Mesenchymal stem cell (in vitro differentiated cells and primary cell): ENCODE measurements at regions not wholly inside any gene's neighbourhood (a gene's known extent, or its start where the extent isn't known, plus 50 kb on each side); places are given as distances from the start of the nearest gene placed in this dataset.
"Not testable (repeated sequence)": the region's sequence is repeated elsewhere in the genome, so short reads cannot be mapped to it uniquely, and the experiment has no call there.

Experiments used
- DNase-seq: peaks from one replicate; pipeline ENCODE4 v3.0.0-alpha.2; 2013
- H2AFZ ChIP-seq: one replicate; pipeline ENCODE4 v1.6.1; 2013; ENCODE audit warnings: low read depth, mild to moderate bottlenecking, control low read depth, inconsistent platforms, low read length, moderate library complexity
- H2AK5ac ChIP-seq: 2 replicates; pipeline ENCODE4 v1.6.1; 2013; ENCODE audit warnings: low read length, moderate library complexity, mild to moderate bottlenecking, inconsistent platforms; ENCODE audit not compliant: severe bottlenecking
- H2BK120ac ChIP-seq: one replicate; pipeline ENCODE4 v1.6.1; 2013; ENCODE audit warnings: low read depth, mild to moderate bottlenecking, inconsistent platforms, low read length, moderate library complexity
- H2BK12ac ChIP-seq, 2 experiments: one replicate each; pipeline ENCODE4 v1.6.1; 2013; ENCODE audit warnings: inconsistent platforms in 2 of 2, low read length in 2 of 2, mild to moderate bottlenecking in 2 of 2, moderate library complexity in 2 of 2, control low read depth in 1 of 2
- H2BK15ac ChIP-seq: one replicate; pipeline ENCODE4 v1.6.1; 2013; ENCODE audit warnings: mild to moderate bottlenecking, low read depth, inconsistent platforms; ENCODE audit not compliant: poor library complexity, severe bottlenecking
- H2BK5ac ChIP-seq: 2 replicates; pipeline ENCODE4 v1.6.1; 2013; ENCODE audit warnings: low read depth, mild to moderate bottlenecking, low read length, control low read depth, inconsistent platforms; ENCODE audit not compliant: poor library complexity, severe bottlenecking
- H3K14ac ChIP-seq, 2 experiments: one replicate each; pipeline ENCODE4 v1.6.1; 2013; ENCODE audit warnings: inconsistent platforms in 2 of 2, low read length in 2 of 2, control low read depth in 1 of 2, mild to moderate bottlenecking in 1 of 2, moderate library complexity in 1 of 2
- H3K18ac ChIP-seq, 2 experiments: one replicate each; pipeline ENCODE4 v1.6.1; 2013; ENCODE audit warnings: inconsistent platforms in 2 of 2, low read length in 2 of 2, control low read depth in 1 of 2, low read depth in 1 of 2, mild to moderate bottlenecking in 1 of 2
- H3K23ac ChIP-seq, 2 experiments: one replicate each; pipeline ENCODE4 v1.6.1; 2013; ENCODE audit warnings: inconsistent platforms in 2 of 2, low read length in 2 of 2, mild to moderate bottlenecking in 2 of 2, moderate library complexity in 2 of 2, control low read depth in 1 of 2
- H3K27ac ChIP-seq: 2 replicates; pipeline ENCODE4 v1.5.1; 2013; ENCODE audit warnings: mild to moderate bottlenecking, moderate library complexity, low read length, control low read depth, inconsistent platforms; ENCODE audit not compliant: poor library complexity, severe bottlenecking
- H3K27me3 ChIP-seq, 2 experiments: 2 replicates each; pipeline versions ENCODE4 v1.6.1 to v1.7.0; 2013; ENCODE audit warnings: low read length in 2 of 2, mild to moderate bottlenecking in 2 of 2, moderate library complexity in 2 of 2, control low read depth in 1 of 2, inconsistent platforms in 1 of 2; ENCODE audit not compliant: control insufficient read depth in 1 of 2, insufficient read depth in 1 of 2
- H3K36me3 ChIP-seq, 2 experiments: 2 replicates each; pipeline versions ENCODE4 v1.6.1 to v1.7.0; 2013; ENCODE audit warnings: low read length in 2 of 2, control low read depth in 1 of 2, inconsistent platforms in 1 of 2, low read depth in 1 of 2, mild to moderate bottlenecking in 1 of 2; ENCODE audit not compliant: insufficient read depth in 2 of 2, control insufficient read depth in 1 of 2
- H3K4ac ChIP-seq, 2 experiments: one replicate each; pipeline ENCODE4 v1.6.1; 2013; ENCODE audit warnings: inconsistent platforms in 2 of 2, low read length in 2 of 2, mild to moderate bottlenecking in 2 of 2, moderate library complexity in 2 of 2, control low read depth in 1 of 2, low read depth in 1 of 2
- H3K4me1 ChIP-seq: 2 replicates; pipeline ENCODE4 v1.6.1; 2013; ENCODE audit warnings: low read depth, low read length, control low read depth; ENCODE audit not compliant: control insufficient read depth, insufficient read depth
- H3K4me2 ChIP-seq: 2 replicates; pipeline ENCODE4 v1.6.1; 2013; ENCODE audit warnings: low read length, mild to moderate bottlenecking, inconsistent platforms; ENCODE audit not compliant: poor library complexity, severe bottlenecking
- H3K4me3 ChIP-seq, 2 experiments: 2 replicates each; pipeline versions ENCODE4 v1.5.1 to v1.7.0; 2013; ENCODE audit warnings: low read length in 2 of 2, mild to moderate bottlenecking in 2 of 2, control low read depth in 1 of 2, low read depth in 1 of 2; ENCODE audit not compliant: insufficient read depth in 1 of 2
- H3K79me1 ChIP-seq: replicated peaks from 2 replicates; pipeline ENCODE4 v1.6.1; 2013; ENCODE audit warnings: mild to moderate bottlenecking, control low read depth, low read length, inconsistent platforms; ENCODE audit not compliant: poor library complexity, severe bottlenecking
- H3K9ac ChIP-seq: 2 replicates; pipeline ENCODE4 v1.7.0; 2013; ENCODE audit warnings: mild to moderate bottlenecking, low read length, moderate library complexity
- H3K9me3 ChIP-seq: 2 replicates; pipeline ENCODE4 v1.7.0; 2013; ENCODE audit warnings: mild to moderate bottlenecking, low read length; ENCODE audit not compliant: control insufficient read depth
- H4K8ac ChIP-seq: one replicate; pipeline ENCODE4 v1.6.1; 2013; ENCODE audit warnings: inconsistent platforms, mild to moderate bottlenecking, low read length, moderate library complexity
- H4K91ac ChIP-seq: one replicate; pipeline ENCODE4 v1.6.1; 2013; ENCODE audit warnings: mild to moderate bottlenecking, low read length, inconsistent platforms
- WGBS: methylation state at CpG from one replicate; pipeline ENCODE4 v1.1.7; 2013; ENCODE audit warnings: mixed read lengths; 5-methylcytosine and 5-hydroxymethylcytosine counted together

- DNase-seq, result no peak
- Histone ChIP-seq H3K9ac (no peak overlapping the region), H3K27me3 (peaks cover 0 to 9% of the 10 kb centered on the region in 2 experiments), H3K9me3 (no peaks in the 10 kb centered on the region), H3K4me3 (no peak overlapping the region), H4K91ac (no peak overlapping the region), H2BK5ac (no peak overlapping the region), H3K14ac (no peak overlapping the region), H3K27ac (no peak overlapping the region), H3K4ac (no peak overlapping the region), H2BK12ac (no peak overlapping the region), H3K4me1 (no peaks in the 10 kb centered on the region), H3K18ac (no peak overlapping the region), H2BK120ac (no peak overlapping the region), H3K4me2 (no peak overlapping the region), H4K8ac (no peak overlapping the region), H2BK15ac (no peak overlapping the region), H3K23ac (no peak overlapping the region), H2AK5ac (no peak overlapping the region), H3K79me1 (no peaks in the 10 kb centered on the region), H3K36me3 (no peaks in the 10 kb centered on the region), H2AFZ (no peak overlapping the region)
- no CpG with 5 or more reads among the region's 1 CpG for WGBS
Measured at GRCh38 chr1:108314815-108315214, 70.9 kb upstream of the NBPF4 start.

DNA sequence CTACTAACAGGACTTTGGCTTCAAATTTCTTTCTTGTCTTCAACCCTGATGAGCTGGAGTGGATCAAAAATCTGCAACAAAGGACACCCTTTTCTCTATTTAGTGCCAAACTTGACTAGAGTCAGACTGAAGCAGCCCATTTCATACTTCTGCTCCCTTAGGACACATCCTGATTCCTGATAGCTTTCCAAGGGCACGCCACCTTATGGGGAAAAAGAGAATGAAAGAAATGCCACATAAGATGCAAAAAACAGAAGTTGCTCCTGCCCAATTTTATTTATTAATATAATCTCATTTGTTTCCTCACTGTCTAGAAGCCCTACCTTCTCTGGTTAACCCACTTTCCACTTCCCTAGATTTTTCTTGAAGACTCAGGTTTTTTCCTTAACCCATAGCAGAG, 72.7 kb upstream of the NBPF4 start:
- Histone ChIP-seq H3K4ac (no peak overlapping the region), H3K36me3 (no peaks in the 10 kb centered on the region), H2BK5ac (no peak overlapping the region), H3K27me3 (peaks cover 0 to 9% of the 10 kb centered on the region in 2 experiments), H3K14ac (no peak overlapping the region), H4K8ac (no peak overlapping the region), H3K9me3 (no peaks in the 10 kb centered on the region), H3K23ac (no peak overlapping the region), H2BK15ac (no peak overlapping the region), H3K79me1 (no peaks in the 10 kb centered on the region), H2AFZ (no peak overlapping the region), H3K4me3 (no peak overlapping the region), H3K9ac (no peak overlapping the region), H3K4me2 (no peak overlapping the region), H2BK120ac (no peak overlapping the region), H3K27ac (no peak overlapping the region), H3K18ac (no peak overlapping the region), H3K4me1 (no peaks in the 10 kb centered on the region), H2BK12ac (no peak overlapping the region), H2AK5ac (no peak overlapping the region), H4K91ac (no peak overlapping the region)
- peak; percentile 9 for DNase-seq
- 14% methylated on average over 1 of the region's 1 CpG for WGBS

DNA sequence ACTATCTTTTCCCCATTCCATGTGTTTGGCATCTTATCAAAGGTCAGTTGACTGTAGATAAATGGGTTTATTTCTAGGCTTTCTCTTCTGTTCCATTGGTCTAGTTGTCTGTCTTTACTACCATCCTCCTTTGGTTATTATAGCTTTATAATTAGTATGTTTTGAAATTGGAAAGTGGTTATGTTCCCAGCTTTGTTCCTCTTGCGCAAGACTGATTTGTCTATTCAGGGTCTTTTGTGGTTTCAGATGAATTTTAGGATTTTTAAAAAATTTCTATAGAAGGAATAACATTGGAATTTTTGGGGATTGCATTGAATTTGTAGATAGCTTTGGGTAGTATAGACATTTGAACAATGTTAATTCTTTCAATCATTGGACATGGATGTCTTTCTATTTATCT, 77.0 kb upstream of the NBPF4 start:
- DNase-seq, result no peak
- Histone ChIP-seq H3K14ac (no peak overlapping the region), H3K4me2 (no peak overlapping the region), H3K9me3 (no peaks in the 10 kb centered on the region), H3K4me1 (no peaks in the 10 kb centered on the region), H3K27ac (no peak overlapping the region), H4K91ac (no peak overlapping the region), H2BK15ac (no peak overlapping the region), H2BK5ac (no peak overlapping the region), H3K4me3 (no peak overlapping the region), H2BK120ac (no peak overlapping the region), H3K23ac (no peak overlapping the region), H3K79me1 (no peaks in the 10 kb centered on the region), H3K27me3 (peaks cover 0 to 9% of the 10 kb centered on the region in 2 experiments), H3K18ac (no peak overlapping the region), H3K36me3 (no peaks in the 10 kb centered on the region), H2AK5ac (no peak overlapping the region), H3K9ac (no peak overlapping the region), H3K4ac (no peak overlapping the region), H4K8ac (no peak overlapping the region), H2BK12ac (no peak overlapping the region), H2AFZ (no peak overlapping the region)
- 94% methylated on average over 1 of the region's 1 CpG for WGBS

GRCh38 chr1:108325338-108325737, 81.5 kb upstream of the NBPF4 start:
- not testable (repeated sequence) for H3K36me3 ChIP-seq, H2AFZ ChIP-seq, H2BK120ac ChIP-seq, H4K8ac ChIP-seq, H3K4me2 ChIP-seq, H3K18ac ChIP-seq, H3K27ac ChIP-seq, H2AK5ac ChIP-seq, H4K91ac ChIP-seq, H2BK12ac ChIP-seq, H2BK5ac ChIP-seq, DNase-seq, H3K4ac ChIP-seq, H3K23ac ChIP-seq, H3K14ac ChIP-seq, H3K4me3 ChIP-seq, H3K79me1 ChIP-seq, H3K27me3 ChIP-seq, H3K9ac ChIP-seq, H2BK15ac ChIP-seq, H3K9me3 ChIP-seq, H3K4me1 ChIP-seq
- 87% methylated on average over 1 of the region's 2 CpGs for WGBS
